ENCODE measurements at regions not wholly inside any gene's neighbourhood (a gene's known extent, or its start where the extent isn't known, plus 50 kb on each side); places are given as distances from the start of the nearest gene placed in this dataset.

DNA sequence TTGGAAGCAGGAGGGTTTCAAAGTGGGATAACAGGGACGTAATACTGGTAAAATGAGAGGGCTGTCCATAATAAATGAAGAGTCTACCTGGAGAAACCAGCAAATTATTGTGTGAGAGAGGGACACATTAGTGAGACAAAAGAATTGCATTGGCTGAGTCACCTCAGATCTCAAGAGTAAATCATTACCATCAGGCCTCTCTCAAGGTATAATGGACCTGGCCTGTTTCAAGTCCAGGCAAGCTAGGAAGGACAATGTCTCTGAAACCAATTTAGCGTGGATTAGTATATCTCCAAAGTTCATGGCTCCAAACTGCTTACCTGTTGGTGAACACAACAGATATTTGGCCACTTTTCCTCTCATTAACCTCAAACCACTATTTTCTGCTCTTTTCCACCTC, 471.4 kb downstream of the CMPK2 start:
- no peak for TF ChIP-seq TAF1 (IDR thresholded peaks at IDR 0.05; ENCODE audit: low read depth)
- TF ChIP-seq, protein P1, sequence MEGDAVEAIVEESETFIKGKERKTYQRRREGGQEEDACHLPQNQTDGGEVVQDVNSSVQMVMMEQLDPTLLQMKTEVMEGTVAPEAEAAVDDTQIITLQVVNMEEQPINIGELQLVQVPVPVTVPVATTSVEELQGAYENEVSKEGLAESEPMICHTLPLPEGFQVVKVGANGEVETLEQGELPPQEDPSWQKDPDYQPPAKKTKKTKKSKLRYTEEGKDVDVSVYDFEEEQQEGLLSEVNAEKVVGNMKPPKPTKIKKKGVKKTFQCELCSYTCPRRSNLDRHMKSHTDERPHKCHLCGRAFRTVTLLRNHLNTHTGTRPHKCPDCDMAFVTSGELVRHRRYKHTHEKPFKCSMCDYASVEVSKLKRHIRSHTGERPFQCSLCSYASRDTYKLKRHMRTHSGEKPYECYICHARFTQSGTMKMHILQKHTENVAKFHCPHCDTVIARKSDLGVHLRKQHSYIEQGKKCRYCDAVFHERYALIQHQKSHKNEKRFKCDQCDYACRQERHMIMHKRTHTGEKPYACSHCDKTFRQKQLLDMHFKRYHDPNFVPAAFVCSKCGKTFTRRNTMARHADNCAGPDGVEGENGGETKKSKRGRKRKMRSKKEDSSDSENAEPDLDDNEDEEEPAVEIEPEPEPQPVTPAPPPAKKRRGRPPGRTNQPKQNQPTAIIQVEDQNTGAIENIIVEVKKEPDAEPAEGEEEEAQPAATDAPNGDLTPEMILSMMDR (IDR thresholded peaks at IDR 0.05; ENCODE audit: poor library complexity, severe bottlenecking), result no peak
- TF ChIP-seq EZH2 (IDR thresholded peaks at IDR 0.05; ENCODE audit: borderline replicate concordance, insufficient read depth, low read length, poor library complexity, severe bottlenecking), result no peak

Measured in neural cell (in vitro differentiated cells).